Smooth muscle cell (in vitro differentiated cells): ENCODE measurements at regions not wholly inside any gene's neighbourhood (a gene's known extent, or its start where the extent isn't known, plus 50 kb on each side); places are given as distances from the start of the nearest gene placed in this dataset.

Experiments
- DNase-seq: peaks from one replicate; lab custom pipeline; 2025; ENCODE audit not compliant: unreplicated experiment; lab: John Stamatoyannopoulos, UW
- H2AFZ ChIP-seq: fragments of 200-600 bp; sonication (generic); 2 replicates; pipeline ENCODE4 v1.6.0; 2016; ENCODE audit warnings: antibody characterized with exemption, low read depth, mild to moderate bottlenecking
- H3F3A ChIP-seq: fragments of 200-600 bp; sonication (generic); 2 replicates; pipeline ENCODE4 v1.6.0; 2017; ENCODE audit warnings: antibody characterized with exemption, low read depth
- H3K27ac ChIP-seq: fragments of 200-600 bp; sonication (generic); 2 replicates; pipeline ENCODE4 v1.5.1; 2016; ENCODE audit warnings: low read depth, mild to moderate bottlenecking
- H3K27me3 ChIP-seq: fragments of 200-600 bp; sonication (generic); 2 replicates; pipeline ENCODE4 v1.6.1; 2016; ENCODE audit warnings: low read depth, mild to moderate bottlenecking
- H3K36me3 ChIP-seq: fragments of 200-600 bp; sonication (generic); 2 replicates; pipeline ENCODE4 v1.5.1; 2016; ENCODE audit warnings: low read depth
- H3K4me1 ChIP-seq: fragments of 200-600 bp; sonication (generic); 2 replicates; pipeline ENCODE4 v1.5.1; 2016; ENCODE audit warnings: low read depth
- H3K4me2 ChIP-seq: fragments of 200-600 bp; sonication (generic); 2 replicates; pipeline ENCODE4 v1.6.0; 2016; ENCODE audit warnings: mild to moderate bottlenecking
- H3K4me3 ChIP-seq: fragments of 200-600 bp; sonication (generic); 2 replicates; pipeline ENCODE4 v1.5.1; 2016; ENCODE audit warnings: mild to moderate bottlenecking
- H3K79me2 ChIP-seq: fragments of 200-600 bp; sonication (generic); 2 replicates; pipeline ENCODE4 v1.6.0; 2016; ENCODE audit warnings: low read depth, mild to moderate bottlenecking
- H3K9ac ChIP-seq: fragments of 200-600 bp; sonication (generic); 2 replicates; pipeline ENCODE4 v1.6.0; 2016; ENCODE audit warnings: low read depth
- H3K9me3 ChIP-seq: fragments of 200-600 bp; sonication (generic); replicated peaks from 2 replicates; pipeline ENCODE4 v1.5.1; 2016; ENCODE audit warnings: low read depth
- H4K20me1 ChIP-seq: fragments of 200-600 bp; sonication (generic); 2 replicates; pipeline ENCODE4 v1.6.0; 2016; ENCODE audit warnings: low read depth
- WGBS: methylation state at CpG from one replicate; pipeline ENCODE4 v1.1.7; 2016; ENCODE audit warnings: low lambda C conversion rate; 5-methylcytosine and 5-hydroxymethylcytosine counted together
- TF ChIP-seq, protein P1 (sequence below): fragments of 200-600 bp; sonication (generic); IDR thresholded peaks from 2 replicates; pipeline ENCODE4 v1.5.1; 2017; ENCODE audit warnings: borderline replicate concordance, mild to moderate bottlenecking, antibody characterized with exemption; ENCODE audit not compliant: insufficient read depth, poor library complexity, severe bottlenecking

DNA sequence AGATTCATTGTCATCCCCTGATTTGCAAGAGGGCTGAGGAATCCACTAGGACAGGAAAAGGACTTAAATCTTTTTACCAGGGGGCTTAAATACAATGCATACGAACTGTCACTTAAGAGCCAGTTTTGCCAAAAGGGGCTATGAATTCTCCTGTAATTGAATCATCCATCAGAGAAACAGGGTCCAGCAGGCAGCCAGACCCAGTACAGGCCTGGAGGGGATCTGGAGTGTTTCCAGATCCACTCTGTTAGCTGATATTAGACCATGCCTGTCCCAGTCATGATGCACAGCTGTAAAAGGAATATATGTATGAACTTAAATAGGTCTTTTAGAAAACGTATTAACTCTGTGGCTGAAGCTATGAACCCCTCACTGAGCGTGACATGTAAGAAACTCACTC, 53.8 kb upstream of the PRSS23 start:
- no peak overlapping the region for H3K4me3 ChIP-seq
- no peaks in the 10 kb centered on the region for H3K36me3 ChIP-seq
- H3F3A ChIP-seq = peaks cover 21% of the 10 kb centered on the region
- H2AFZ ChIP-seq = no peak overlapping the region
- H3K4me2 ChIP-seq = peak overlapping the region; percentile 33
- H3K27me3 ChIP-seq = no peaks in the 10 kb centered on the region
- H4K20me1 ChIP-seq = no peaks in the 10 kb centered on the region
- H3K9me3 ChIP-seq = no peaks in the 10 kb centered on the region
- DNase-seq = no peak
- H3K4me1 ChIP-seq = peaks cover 16% of the 10 kb centered on the region
- 30% methylated on average over 3 of the region's 3 CpGs for WGBS
- H3K27ac ChIP-seq = peak overlapping the region; percentile 98
- peak overlapping the region; percentile 22 for H3K9ac ChIP-seq
- no peaks in the 10 kb centered on the region for H3K79me2 ChIP-seq
- TF ChIP-seq, protein P1, sequence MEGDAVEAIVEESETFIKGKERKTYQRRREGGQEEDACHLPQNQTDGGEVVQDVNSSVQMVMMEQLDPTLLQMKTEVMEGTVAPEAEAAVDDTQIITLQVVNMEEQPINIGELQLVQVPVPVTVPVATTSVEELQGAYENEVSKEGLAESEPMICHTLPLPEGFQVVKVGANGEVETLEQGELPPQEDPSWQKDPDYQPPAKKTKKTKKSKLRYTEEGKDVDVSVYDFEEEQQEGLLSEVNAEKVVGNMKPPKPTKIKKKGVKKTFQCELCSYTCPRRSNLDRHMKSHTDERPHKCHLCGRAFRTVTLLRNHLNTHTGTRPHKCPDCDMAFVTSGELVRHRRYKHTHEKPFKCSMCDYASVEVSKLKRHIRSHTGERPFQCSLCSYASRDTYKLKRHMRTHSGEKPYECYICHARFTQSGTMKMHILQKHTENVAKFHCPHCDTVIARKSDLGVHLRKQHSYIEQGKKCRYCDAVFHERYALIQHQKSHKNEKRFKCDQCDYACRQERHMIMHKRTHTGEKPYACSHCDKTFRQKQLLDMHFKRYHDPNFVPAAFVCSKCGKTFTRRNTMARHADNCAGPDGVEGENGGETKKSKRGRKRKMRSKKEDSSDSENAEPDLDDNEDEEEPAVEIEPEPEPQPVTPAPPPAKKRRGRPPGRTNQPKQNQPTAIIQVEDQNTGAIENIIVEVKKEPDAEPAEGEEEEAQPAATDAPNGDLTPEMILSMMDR = no peak

DNA sequence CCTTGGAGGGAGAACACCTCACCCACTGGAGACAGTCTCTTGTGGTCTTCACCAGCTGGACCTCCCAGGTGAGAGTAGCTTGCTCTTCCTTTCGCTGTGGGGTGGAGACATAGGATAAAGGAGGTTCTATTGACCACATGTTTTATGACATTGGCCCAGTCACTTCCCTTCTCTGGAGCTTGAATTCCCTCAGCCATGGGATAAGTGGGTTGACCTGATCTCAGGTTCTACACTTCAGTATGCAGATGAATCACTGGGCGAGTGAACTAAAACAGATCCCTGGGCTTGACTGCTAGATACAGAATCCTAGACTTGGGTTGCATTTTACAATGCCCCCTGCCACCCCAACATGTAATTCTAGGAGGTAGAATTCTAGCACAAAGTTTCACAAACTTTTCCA, 54.8 kb upstream of the PRSS23 start:
- Histone ChIP-seq H3K9ac (no peak overlapping the region), H3K36me3 (no peaks in the 10 kb centered on the region), H3K79me2 (no peaks in the 10 kb centered on the region), H3K4me2 (no peak overlapping the region), H2AFZ (no peak overlapping the region), H3K4me3 (no peak overlapping the region), H3K27ac (peak overlapping the region; percentile 98), H3K9me3 (no peaks in the 10 kb centered on the region), H3K27me3 (no peaks in the 10 kb centered on the region), H3F3A (peaks cover 29% of the 10 kb centered on the region), H3K4me1 (peaks cover 25% of the 10 kb centered on the region), H4K20me1 (no peaks in the 10 kb centered on the region)
- DNase-seq = no peak
- WGBS = 85% methylated on average over 2 of the region's 2 CpGs
- TF ChIP-seq, protein P1 = no peak

DNA sequence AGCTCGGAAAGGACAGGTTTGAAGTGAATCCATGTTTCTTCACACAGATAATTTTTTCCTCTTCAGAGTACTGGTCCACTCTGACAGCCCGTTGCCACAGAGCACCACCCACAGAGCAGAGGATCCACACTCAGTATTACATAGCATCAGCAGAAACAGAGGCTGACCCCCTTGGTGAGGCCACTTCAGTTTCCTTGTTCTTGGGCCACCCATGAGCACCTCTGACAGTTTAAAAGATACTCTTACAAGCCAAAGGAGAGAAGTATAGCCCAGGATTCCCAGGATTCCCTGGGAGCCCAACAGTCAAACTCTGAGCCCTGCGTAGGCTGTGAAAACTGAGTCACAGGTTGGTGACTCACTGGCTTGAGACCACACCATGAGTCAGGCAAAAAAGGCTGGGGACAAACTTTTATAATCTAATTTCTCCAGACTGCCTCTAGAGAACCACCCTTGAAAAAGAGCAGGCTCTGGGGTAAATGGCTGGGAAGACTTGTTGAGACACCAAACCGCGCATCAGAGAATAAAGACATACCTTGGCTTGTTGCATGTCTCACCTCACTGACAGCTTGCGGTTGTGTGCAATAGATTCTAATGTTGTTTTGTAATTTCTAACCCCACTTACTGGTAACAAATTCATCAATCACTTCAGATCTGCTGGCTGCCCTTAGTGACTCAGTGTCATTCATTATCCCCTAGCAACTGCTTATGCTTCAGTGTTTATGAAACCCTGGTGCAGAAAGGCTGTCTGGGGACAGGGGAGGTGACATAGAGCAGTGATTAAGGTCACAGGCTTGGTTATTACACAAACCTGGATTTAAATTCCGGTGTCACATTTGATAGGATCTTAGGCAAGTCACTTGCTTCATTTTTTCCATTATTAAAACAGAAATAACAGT, 56.9 kb upstream of the PRSS23 start:
- Histone ChIP-seq H3K9ac (peak overlapping the region; percentile 80), H3K79me2 (no peaks in the 10 kb centered on the region), H3K4me1 (peaks cover 28% of the 10 kb centered on the region), H3K9me3 (no peaks in the 10 kb centered on the region), H3K27ac (peak overlapping the region; percentile 98), H3K36me3 (no peaks in the 10 kb centered on the region), H4K20me1 (no peaks in the 10 kb centered on the region), H2AFZ (no peak overlapping the region), H3K4me3 (no peak overlapping the region), H3K27me3 (no peaks in the 10 kb centered on the region), H3K4me2 (peak overlapping the region; percentile 21), H3F3A (peaks cover 29% of the 10 kb centered on the region)
- no peak for DNase-seq
- TF ChIP-seq, protein P1 = no peak
- WGBS = 15% methylated on average over 7 of the region's 7 CpGs
